ENCODE measurements at regions not wholly inside any gene's neighbourhood (a gene's known extent, or its start where the extent isn't known, plus 50 kb on each side); places are given as distances from the start of the nearest gene placed in this dataset.

DNA sequence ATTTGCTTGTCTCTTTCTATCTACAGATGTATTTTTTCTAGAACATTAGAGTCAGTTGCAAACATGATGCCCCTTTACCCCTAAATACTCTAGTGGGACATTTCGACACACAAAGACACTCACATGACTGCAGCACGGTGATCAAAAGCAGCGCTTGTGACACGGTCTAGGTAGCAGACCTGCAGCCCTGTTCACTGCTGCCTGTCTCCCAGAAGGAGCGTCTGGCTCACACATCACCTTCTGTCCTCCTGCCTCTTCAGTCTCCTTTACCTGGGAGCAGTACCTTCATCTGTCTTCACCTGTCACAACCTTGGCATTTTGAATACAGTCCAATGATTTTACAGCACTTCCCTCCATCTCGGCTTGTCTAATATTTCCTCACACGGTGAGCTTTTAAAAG is 51.9 kb upstream of the SH3PXD2B start:
- TF ChIP-seq, protein P1, sequence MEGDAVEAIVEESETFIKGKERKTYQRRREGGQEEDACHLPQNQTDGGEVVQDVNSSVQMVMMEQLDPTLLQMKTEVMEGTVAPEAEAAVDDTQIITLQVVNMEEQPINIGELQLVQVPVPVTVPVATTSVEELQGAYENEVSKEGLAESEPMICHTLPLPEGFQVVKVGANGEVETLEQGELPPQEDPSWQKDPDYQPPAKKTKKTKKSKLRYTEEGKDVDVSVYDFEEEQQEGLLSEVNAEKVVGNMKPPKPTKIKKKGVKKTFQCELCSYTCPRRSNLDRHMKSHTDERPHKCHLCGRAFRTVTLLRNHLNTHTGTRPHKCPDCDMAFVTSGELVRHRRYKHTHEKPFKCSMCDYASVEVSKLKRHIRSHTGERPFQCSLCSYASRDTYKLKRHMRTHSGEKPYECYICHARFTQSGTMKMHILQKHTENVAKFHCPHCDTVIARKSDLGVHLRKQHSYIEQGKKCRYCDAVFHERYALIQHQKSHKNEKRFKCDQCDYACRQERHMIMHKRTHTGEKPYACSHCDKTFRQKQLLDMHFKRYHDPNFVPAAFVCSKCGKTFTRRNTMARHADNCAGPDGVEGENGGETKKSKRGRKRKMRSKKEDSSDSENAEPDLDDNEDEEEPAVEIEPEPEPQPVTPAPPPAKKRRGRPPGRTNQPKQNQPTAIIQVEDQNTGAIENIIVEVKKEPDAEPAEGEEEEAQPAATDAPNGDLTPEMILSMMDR (IDR thresholded peaks at IDR 0.05; ENCODE audit: unreplicated experiment): no peak
- no peaks in the 10 kb centered on the region for H3K27me3 Mint-ChIP-seq (ENCODE audit: insufficient read depth, unreplicated experiment)
- BruUV-seq (replicated peaks): no TSS peak
- H3K4me3 Mint-ChIP-seq (ENCODE audit: unreplicated experiment): no peak overlapping the region
- no peaks in the 10 kb centered on the region for H3K36me3 Mint-ChIP-seq (ENCODE audit: insufficient read depth, unreplicated experiment)
- peaks cover 23% of the 10 kb centered on the region for H3K4me1 Mint-ChIP-seq (ENCODE audit: insufficient read depth, unreplicated experiment)
- intact Hi-C loops (cut with micrococcal nuclease): no loop called here
- no peaks in the 10 kb centered on the region for H3K9me3 Mint-ChIP-seq (ENCODE audit: unreplicated experiment)
- no peak for DNase-seq (ENCODE audit: unreplicated experiment)
- peak overlapping the region; percentile 77 for H3K27ac Mint-ChIP-seq (ENCODE audit: low read depth, unreplicated experiment)
- CTCF ChIA-PET: interaction anchor here (0.7 kb wide), 1 partner anchor 32 kb away, joined by 6 read pairs; no protein-coding TSS in a partner anchor
- POLR2A ChIA-PET: no interaction called here

DNA sequence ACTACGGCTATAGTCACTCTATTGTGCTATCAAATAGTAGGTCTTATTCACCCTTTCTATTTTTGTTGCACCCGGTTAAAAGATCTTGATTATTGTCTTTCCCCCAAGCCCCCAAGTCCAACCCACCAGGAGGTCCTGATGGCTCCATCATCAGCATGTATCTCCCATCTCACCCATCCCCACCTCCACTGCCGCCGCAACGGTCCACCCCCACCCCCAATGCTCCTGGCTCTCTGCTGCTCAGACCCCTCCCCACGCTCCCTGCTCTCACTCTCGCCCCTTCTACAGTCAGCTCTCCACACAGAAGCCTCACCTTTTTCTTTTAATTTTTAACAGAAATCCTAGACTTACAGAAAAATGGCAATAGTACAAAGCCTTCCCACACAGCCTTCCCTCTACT is 51.5 kb upstream of the SH3PXD2B start:
- intact Hi-C loops (cut with micrococcal nuclease): no loop called here
- ChIA-PET POLR2A (no interaction called here), CTCF (no interaction called here)
- Mint-ChIP-seq H3K9me3 (ENCODE audit: unreplicated experiment) (no peaks in the 10 kb centered on the region), H3K27me3 (ENCODE audit: insufficient read depth, unreplicated experiment) (no peaks in the 10 kb centered on the region), H3K27ac (ENCODE audit: low read depth, unreplicated experiment) (peak overlapping the region; percentile 77), H3K36me3 (ENCODE audit: insufficient read depth, unreplicated experiment) (no peaks in the 10 kb centered on the region), H3K4me1 (ENCODE audit: insufficient read depth, unreplicated experiment) (peaks cover 23% of the 10 kb centered on the region), H3K4me3 (ENCODE audit: unreplicated experiment) (no peak overlapping the region)
- TF ChIP-seq, protein P1 (IDR thresholded peaks at IDR 0.05; ENCODE audit: unreplicated experiment): no peak
- BruUV-seq (replicated peaks): no TSS peak
- no peak for DNase-seq (ENCODE audit: unreplicated experiment)

DNA sequence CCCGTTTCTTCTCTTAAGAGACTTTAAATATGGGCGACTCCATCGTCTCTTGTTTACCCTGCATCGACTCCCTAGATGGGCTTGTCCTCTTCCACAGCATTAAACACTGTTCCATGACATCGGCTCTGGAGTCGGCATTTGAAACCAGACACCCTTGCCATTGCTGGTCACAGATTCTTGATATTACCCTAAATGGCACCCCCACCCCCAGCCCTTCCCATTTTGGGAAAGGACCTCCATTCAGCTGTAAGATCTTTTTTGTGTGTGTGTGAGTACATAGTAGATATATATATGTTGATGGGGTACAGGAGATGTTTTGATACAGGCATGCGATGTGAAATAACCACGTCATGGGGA is 51.1 kb upstream of the SH3PXD2B start:
- no TSS peak for BruUV-seq (replicated peaks)
- TF ChIP-seq, protein P1 (IDR thresholded peaks at IDR 0.05; ENCODE audit: unreplicated experiment): no peak
- Mint-ChIP-seq H3K27me3 (ENCODE audit: insufficient read depth, unreplicated experiment) (no peaks in the 10 kb centered on the region), H3K4me3 (ENCODE audit: unreplicated experiment) (no peak overlapping the region), H3K4me1 (ENCODE audit: insufficient read depth, unreplicated experiment) (peaks cover 23% of the 10 kb centered on the region), H3K9me3 (ENCODE audit: unreplicated experiment) (no peaks in the 10 kb centered on the region), H3K27ac (ENCODE audit: low read depth, unreplicated experiment) (peak overlapping the region; percentile 77), H3K36me3 (ENCODE audit: insufficient read depth, unreplicated experiment) (no peaks in the 10 kb centered on the region)
- CTCF ChIA-PET: interaction anchor here (1.1 to 1.3 kb wide), 2 partner anchors 26 to 29 kb away, joined by 3 to 6 read pairs; no protein-coding TSS in a partner anchor
- no peak for DNase-seq (ENCODE audit: unreplicated experiment)
- POLR2A ChIA-PET: interaction anchor here (2.0 kb wide), 1 partner anchor 27 kb away, joined by 12 read pairs; no protein-coding TSS in a partner anchor
- intact Hi-C loops (cut with micrococcal nuclease): no loop called here

DNA sequence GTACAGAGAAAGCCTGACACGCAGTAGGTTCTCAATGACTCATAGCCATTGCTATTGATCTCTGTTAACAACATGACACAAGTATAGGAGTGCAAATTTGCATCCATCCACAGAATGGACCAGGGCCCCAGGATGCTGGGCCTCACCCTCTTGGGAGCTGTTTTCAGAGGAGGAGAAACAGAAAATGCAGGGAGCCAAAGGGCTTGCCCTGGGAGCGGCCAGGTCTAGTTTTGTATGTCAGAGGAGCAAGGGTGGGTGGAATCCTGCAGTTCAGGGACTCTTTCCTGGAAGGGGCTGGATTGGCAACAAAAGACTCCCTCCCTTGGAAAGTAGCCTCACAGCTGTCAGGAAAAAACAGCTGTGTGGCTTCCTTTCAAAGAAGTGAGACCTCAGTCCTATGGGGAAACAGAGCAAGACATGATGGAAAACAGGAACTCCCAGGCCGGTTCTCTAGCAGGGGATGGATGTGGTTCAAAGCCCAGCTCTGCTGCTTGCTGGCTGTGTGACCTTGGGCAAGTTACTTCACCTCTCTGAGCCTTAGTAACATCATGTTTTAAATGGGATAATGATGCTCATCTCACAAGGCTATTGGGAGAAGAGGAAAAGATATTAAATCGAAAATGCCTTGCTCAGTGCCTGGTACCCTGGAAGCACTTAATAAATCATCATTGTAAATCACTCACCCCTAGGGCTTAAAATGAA is 50.5 kb upstream of the SH3PXD2B start:
- DNase-seq (ENCODE audit: unreplicated experiment): no peak
- no TSS peak for BruUV-seq (replicated peaks)
- Mint-ChIP-seq H3K27me3 (ENCODE audit: insufficient read depth, unreplicated experiment) (no peaks in the 10 kb centered on the region), H3K27ac (ENCODE audit: low read depth, unreplicated experiment) (peak overlapping the region; percentile 77), H3K9me3 (ENCODE audit: unreplicated experiment) (no peaks in the 10 kb centered on the region), H3K4me1 (ENCODE audit: insufficient read depth, unreplicated experiment) (peaks cover 23% of the 10 kb centered on the region), H3K4me3 (ENCODE audit: unreplicated experiment) (no peak overlapping the region), H3K36me3 (ENCODE audit: insufficient read depth, unreplicated experiment) (no peaks in the 10 kb centered on the region)
- intact Hi-C loops (cut with micrococcal nuclease): no loop called here
- ChIA-PET CTCF (interaction anchor here (1.0 to 1.5 kb wide), 5 partner anchors 24 to 138 kb away, joined by 3 to 6 read pairs (median 3); no protein-coding TSS in a partner anchor), POLR2A (interaction anchor here (0.6 to 2.0 kb wide), 12 partner anchors 9 to 825 kb away, joined by 3 to 12 read pairs (median 4); partner anchors contain the start of gene NEURL1B)
- TF ChIP-seq, protein P1 (IDR thresholded peaks at IDR 0.05; ENCODE audit: unreplicated experiment): no peak
